BLaER1 treated with 17β-estradiol and CSF1 and Interleukin-3, amounts not matched to agents 10 nM and 100 nM (cell line): ENCODE measurements at regions not wholly inside any gene's neighbourhood (a gene's known extent, or its start where the extent isn't known, plus 50 kb on each side); places are given as distances from the start of the nearest gene placed in this dataset.
"Not testable (repeated sequence)": the region's sequence is repeated elsewhere in the genome, so short reads cannot be mapped to it uniquely, and the experiment has no call there.

ENCODE experiments used
- H3K27ac ChIP-seq, 11 experiments: shearing (Covaris generic); formaldehyde crosslinking; 2 replicates each; pipeline ENCODE4 v1.8.1; 2022
- H3K27me3 ChIP-seq, 11 experiments: shearing (Covaris generic); formaldehyde crosslinking; 2 replicates each; pipeline ENCODE4 v1.8.1; 2022
- H3K36me3 ChIP-seq, 11 experiments: shearing (Covaris generic); formaldehyde crosslinking; 2 replicates each; pipeline ENCODE4 v1.8.1; 2022
- H3K4me1 ChIP-seq, 10 experiments: shearing (Covaris generic); formaldehyde crosslinking; 2 replicates each; pipeline ENCODE4 v1.8.1; 2022
- H3K4me2 ChIP-seq, 11 experiments: shearing (Covaris generic); formaldehyde crosslinking; 2 replicates each; pipeline ENCODE4 v1.8.1; 2022
- H3K4me3 ChIP-seq, 10 experiments: shearing (Covaris generic); formaldehyde crosslinking; 2 replicates each; pipeline ENCODE4 v1.8.1; 2022
- H3K9ac ChIP-seq, 11 experiments: shearing (Covaris generic); formaldehyde crosslinking; 2 replicates each; pipeline ENCODE4 v1.8.1; 2022
- H3K9me3 ChIP-seq, 11 experiments: shearing (Covaris generic); formaldehyde crosslinking; replicated peaks in 1 of 11; 2 replicates each; pipeline ENCODE4 v1.8.1; 2022
- H4K20me1 ChIP-seq, 11 experiments: shearing (Covaris generic); formaldehyde crosslinking; 2 replicates each; pipeline ENCODE4 v1.8.1; 2022
- Cebpa-rat ChIP-seq, 11 experiments: shearing (Covaris generic); IDR thresholded peaks; 2 replicates each; pipeline ENCODE4 v1.8.1; 2022

DNA sequence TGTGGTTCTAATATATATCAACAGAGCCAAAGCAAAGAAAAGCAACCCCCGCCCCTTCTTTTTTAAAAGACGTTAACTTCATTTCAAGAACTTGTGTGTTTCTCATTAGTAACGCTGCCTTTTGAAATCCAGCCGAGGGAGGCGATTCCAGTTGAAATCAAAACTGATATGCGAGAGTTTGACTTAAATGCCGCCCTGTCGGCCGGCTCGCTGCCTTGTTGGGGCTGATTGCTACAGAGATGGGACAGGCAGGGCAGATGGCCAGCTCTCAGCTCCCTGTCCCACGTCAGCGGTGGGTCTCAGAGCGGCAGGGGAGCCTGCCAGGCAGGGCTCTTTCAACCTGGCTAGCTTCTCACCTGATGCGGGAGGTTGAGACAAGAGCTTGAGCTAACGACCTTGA lies 51.9 kb upstream of the ALX4 start:
- Histone ChIP-seq H3K4me2 (no peak overlapping the region), H4K20me1 (no peaks in the 10 kb centered on the region; a peak in 1 of 22 replicates), H3K27me3 (no peaks in the 10 kb centered on the region)

DNA sequence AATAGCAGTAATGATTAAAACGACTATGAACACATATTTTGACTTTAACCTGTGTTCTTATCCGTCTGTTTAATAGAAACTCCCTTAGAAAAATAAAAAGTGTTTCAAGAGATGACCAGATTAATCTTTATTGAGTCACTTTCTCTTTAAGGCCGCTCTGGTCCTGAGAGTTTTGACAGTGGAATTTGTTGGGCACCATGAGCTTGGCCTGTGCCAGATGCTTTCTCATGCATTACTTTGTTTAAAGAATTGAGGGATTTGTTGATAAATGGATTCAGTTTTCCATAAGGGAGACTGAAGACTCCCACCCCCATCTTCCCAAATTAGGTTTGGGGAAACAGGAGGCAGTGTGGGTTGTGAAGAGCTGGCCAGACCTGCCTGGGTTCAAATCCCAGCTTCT lies 53.2 kb upstream of the ALX4 start:
- no peak overlapping the region for H3K27ac ChIP-seq
- no peaks in the 10 kb centered on the region for H3K4me1 ChIP-seq
- peaks cover 0 to 14% (median 7%) of the 10 kb centered on the region in 11 experiments; a peak in 8 of 22 replicates for H3K9me3 ChIP-seq
- no peaks in the 10 kb centered on the region; a peak in 1 of 22 replicates for H4K20me1 ChIP-seq
- H3K36me3 ChIP-seq = no peaks in the 10 kb centered on the region
- no peak overlapping the region for H3K9ac ChIP-seq
- no peak overlapping the region for H3K4me2 ChIP-seq
- H3K4me3 ChIP-seq = no peak overlapping the region
- no peaks in the 10 kb centered on the region for H3K27me3 ChIP-seq
- no peak for TF ChIP-seq Cebpa-rat (IDR thresholded peaks at IDR 0.05)

More for the DNA sequence above, 51.9 kb upstream of the ALX4 start:
- H3K4me1 ChIP-seq = no peaks in the 10 kb centered on the region
- H3K9me3 ChIP-seq = peaks cover 0 to 14% (median 7%) of the 10 kb centered on the region in 11 experiments; a peak in 8 of 22 replicates
- H3K9ac ChIP-seq = no peak overlapping the region
- no peaks in the 10 kb centered on the region for H3K36me3 ChIP-seq
- H3K27ac ChIP-seq = no peak overlapping the region
- no peak overlapping the region for H3K4me3 ChIP-seq
- no peak for TF ChIP-seq Cebpa-rat (IDR thresholded peaks at IDR 0.05)

DNA sequence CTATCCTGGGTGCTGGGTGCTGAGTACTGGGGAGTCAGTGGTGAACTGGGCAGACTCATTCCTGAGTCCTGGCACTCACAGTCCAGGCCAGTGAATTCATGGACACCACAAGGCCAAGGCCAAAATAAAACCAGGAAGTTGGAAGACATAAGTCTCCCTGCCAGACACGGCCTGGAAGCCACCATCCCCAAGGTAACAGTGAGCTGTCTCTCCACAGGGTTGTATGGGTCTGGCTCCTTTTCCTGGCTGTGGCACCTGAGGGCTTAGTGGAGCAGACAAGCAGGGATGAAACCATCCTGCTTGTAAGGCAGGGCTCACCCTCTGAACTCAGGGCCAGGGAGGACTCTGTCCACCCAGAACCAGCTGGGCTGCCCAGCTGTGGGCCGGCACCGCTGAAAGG lies 54.7 kb upstream of the ALX4 start:
- H3K4me1 ChIP-seq = no peaks in the 10 kb centered on the region
- H3K9ac ChIP-seq = no peak overlapping the region
- peaks cover 0 to 14% (median 7%) of the 10 kb centered on the region in 11 experiments; a peak in 8 of 22 replicates for H3K9me3 ChIP-seq
- no peaks in the 10 kb centered on the region for H3K36me3 ChIP-seq
- H4K20me1 ChIP-seq = no peaks in the 10 kb centered on the region
- H3K27ac ChIP-seq = no peak overlapping the region
- no peak for TF ChIP-seq Cebpa-rat (IDR thresholded peaks at IDR 0.05)
- H3K27me3 ChIP-seq = no peaks in the 10 kb centered on the region
- H3K4me3 ChIP-seq = no peak overlapping the region
- no peak overlapping the region for H3K4me2 ChIP-seq

DNA sequence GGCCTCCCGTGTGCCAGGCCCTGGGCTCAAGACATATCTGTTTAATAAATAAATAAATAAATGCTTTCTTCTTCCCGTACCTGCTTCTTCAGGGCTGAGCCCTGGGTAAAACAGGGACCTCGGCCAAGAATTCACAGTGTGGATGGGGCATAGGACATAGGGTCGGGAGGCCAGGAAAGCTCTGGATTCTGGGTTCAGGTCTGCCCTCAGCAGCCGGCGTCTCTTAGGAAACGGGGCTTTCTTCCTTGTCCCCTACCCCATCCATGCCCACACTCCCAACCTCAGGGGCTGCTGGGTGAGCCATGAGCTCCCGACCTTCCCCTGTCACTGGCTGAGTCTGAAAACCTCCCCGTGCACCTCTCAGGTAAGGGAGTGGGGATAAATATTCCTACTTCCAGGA lies 55.7 kb upstream of the ALX4 start:
- Histone ChIP-seq H3K9me3 (peaks cover 0 to 14% (median 7%) of the 10 kb centered on the region in 11 experiments; a peak in 8 of 22 replicates), H3K4me1 (no peaks in the 10 kb centered on the region), H3K4me3 (no peak overlapping the region), H3K9ac (no peak overlapping the region), H3K36me3 (no peaks in the 10 kb centered on the region), H3K4me2 (no peak overlapping the region), H4K20me1 (no peaks in the 10 kb centered on the region), H3K27me3 (no peaks in the 10 kb centered on the region), H3K27ac (no peak overlapping the region)
- no peak for TF ChIP-seq Cebpa-rat (IDR thresholded peaks at IDR 0.05)

DNA sequence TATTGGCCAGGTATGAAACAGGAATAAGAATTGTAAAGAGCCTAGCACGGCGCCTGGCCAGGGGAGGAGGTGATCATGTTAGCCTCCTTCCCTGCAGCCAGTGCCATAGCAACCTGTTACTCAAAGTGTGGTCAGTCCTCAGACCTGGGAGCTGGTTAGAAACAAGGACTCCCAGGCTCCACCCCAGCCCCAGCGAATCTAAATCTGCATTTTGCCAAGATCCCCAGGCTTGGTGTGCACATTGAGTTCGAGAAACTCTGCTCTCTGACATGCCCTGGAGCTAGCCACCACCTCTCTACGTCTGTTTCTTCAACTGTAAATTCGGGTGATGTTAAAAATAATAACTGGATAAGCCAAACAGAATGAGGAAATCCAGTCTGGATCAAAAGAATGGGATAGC lies 56.1 kb upstream of the ALX4 start:
- Histone ChIP-seq H3K9ac (no peak overlapping the region), H3K36me3 (no peaks in the 10 kb centered on the region), H3K4me1 (no peaks in the 10 kb centered on the region), H4K20me1 (no peaks in the 10 kb centered on the region), H3K4me2 (no peak overlapping the region), H3K27ac (no peak overlapping the region), H3K9me3 (peaks cover 0 to 14% (median 7%) of the 10 kb centered on the region in 11 experiments; a peak in 8 of 22 replicates), H3K4me3 (no peak overlapping the region), H3K27me3 (no peaks in the 10 kb centered on the region)
- TF ChIP-seq Cebpa-rat (IDR thresholded peaks at IDR 0.05) = no peak

DNA sequence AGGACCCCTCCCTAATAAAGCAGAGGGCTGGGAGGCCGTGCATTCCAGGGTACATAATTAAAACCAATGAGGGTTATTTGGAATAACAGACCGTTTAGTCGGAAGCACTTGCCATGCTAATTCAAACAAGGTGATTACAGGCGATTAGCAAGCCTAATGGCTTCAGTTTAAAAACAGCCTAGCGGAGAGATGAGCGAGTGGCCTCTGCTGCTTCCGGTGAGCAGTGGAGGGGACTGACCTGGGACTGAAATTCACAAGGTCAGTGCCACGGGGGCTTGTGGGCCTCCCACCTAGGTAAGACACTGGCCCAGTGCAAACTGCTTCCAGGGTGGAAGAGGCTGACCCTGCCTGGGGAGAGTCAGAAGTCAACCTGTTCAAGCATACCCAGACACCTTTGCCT lies 56.8 kb upstream of the ALX4 start:
- H3K4me1 ChIP-seq = no peaks in the 10 kb centered on the region
- H3K27me3 ChIP-seq = no peaks in the 10 kb centered on the region
- peaks cover 0 to 14% (median 7%) of the 10 kb centered on the region in 11 experiments; a peak in 8 of 22 replicates for H3K9me3 ChIP-seq
- no peaks in the 10 kb centered on the region for H4K20me1 ChIP-seq
- no peak overlapping the region for H3K4me3 ChIP-seq
- H3K27ac ChIP-seq = no peak overlapping the region
- TF ChIP-seq Cebpa-rat (IDR thresholded peaks at IDR 0.05) = no peak
- no peak overlapping the region for H3K4me2 ChIP-seq
- no peaks in the 10 kb centered on the region for H3K36me3 ChIP-seq
- no peak overlapping the region for H3K9ac ChIP-seq

DNA sequence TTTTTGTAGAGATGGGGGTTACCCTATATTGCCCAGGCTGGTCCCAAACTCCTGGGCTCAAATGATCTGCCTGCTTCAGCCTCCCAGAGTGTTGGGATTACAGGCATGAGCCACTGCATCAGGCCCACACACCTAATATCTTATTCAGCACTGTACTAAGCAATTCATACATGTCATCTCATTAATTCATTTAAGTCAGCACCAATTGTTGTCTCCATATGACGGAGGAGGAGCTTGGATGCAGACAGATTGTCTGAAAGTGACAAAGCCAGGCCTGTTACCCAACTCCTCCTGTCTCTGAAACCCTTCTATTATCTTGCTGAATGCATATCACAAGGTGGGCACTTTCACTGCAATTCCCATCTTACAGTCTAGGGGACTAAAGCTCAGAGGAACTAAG lies 57.5 kb upstream of the ALX4 start:
- Histone ChIP-seq H3K27me3 (no peaks in the 10 kb centered on the region), H3K27ac (no peak overlapping the region), H3K9ac (no peak overlapping the region), H4K20me1 (no peaks in the 10 kb centered on the region), H3K36me3 (no peaks in the 10 kb centered on the region), H3K9me3 (peaks cover 0 to 14% (median 7%) of the 10 kb centered on the region in 11 experiments; a peak in 8 of 22 replicates), H3K4me2 (no peak overlapping the region), H3K4me1 (no peaks in the 10 kb centered on the region), H3K4me3 (no peak overlapping the region)
- TF ChIP-seq Cebpa-rat (IDR thresholded peaks at IDR 0.05) = no peak

DNA sequence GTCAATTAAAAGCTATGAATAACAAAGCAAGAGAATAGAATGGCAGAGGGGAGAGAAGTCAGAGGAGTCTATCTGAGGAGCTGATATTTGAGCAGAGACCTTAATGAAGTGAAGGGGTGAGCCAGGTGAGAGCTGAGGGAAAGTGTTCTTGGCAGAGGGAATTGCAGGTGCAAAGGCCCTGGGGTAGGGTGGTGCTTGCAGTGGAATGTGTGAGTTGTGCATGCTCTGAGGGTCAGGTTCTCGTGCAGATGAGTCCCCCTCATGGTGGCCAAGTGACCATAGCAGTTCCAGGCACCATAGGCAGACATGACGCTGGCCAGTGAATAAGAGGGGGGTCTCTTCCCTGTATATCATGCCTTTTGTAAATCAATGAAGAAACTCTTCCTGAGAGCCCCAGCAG lies 58.9 kb upstream of the ALX4 start:
- TF ChIP-seq Cebpa-rat (IDR thresholded peaks at IDR 0.05) = no peak
- no peaks in the 10 kb centered on the region for H3K36me3 ChIP-seq
- H3K9ac ChIP-seq = no peak overlapping the region
- no peak overlapping the region for H3K4me3 ChIP-seq
- no peaks in the 10 kb centered on the region for H3K4me1 ChIP-seq
- H3K4me2 ChIP-seq = no peak overlapping the region
- no peak overlapping the region for H3K27ac ChIP-seq
- no peaks in the 10 kb centered on the region for H3K27me3 ChIP-seq
- H4K20me1 ChIP-seq = no peaks in the 10 kb centered on the region
- peaks cover 0 to 6% (median 2%) of the 10 kb centered on the region in 11 experiments; a peak in 8 of 22 replicates for H3K9me3 ChIP-seq

DNA sequence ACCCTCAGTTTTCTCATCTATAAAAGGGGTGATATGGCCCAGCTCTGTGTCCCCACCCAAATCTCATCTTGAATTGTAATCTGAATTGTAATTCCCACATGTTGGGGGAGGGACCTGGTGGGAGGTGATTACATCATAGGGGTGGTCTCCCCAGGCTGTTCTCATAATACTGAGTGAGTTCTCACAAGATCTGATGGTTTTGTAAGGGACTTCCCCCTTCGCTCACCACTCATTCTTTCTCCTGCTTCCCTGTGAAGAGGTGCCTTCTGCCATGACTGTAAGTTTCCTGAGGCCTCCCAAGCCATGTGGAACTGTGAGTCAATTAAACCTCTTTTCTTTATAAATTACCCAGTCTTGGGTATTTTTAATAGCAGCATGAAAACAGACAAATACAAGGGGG lies 61.1 kb upstream of the ALX4 start:
- not testable (repeated sequence) for H3K4me1 ChIP-seq, H3K36me3 ChIP-seq, H3K4me3 ChIP-seq, H3K4me2 ChIP-seq, H4K20me1 ChIP-seq, H3K9me3 ChIP-seq, H3K27me3 ChIP-seq, H3K27ac ChIP-seq, H3K9ac ChIP-seq

DNA sequence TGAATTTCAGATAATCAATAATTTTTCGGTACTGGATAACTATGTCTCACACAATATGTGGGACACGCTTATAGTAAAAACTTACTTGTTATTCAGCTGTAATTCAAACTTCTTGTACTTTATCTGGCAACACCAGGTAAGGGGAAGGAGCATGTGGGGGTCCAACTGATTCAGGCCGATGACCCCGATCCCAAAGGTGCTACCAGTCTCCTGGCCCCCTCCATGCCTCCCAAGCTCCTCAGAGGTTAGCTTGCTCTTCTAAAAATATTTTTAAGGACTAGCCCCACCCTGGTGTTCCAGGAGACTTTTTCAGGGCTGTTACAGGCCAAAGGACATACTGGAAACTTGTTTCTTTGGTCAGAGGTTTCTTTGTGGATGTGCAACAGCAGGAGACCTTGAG lies 61.8 kb upstream of the ALX4 start:
- no peak for TF ChIP-seq Cebpa-rat (IDR thresholded peaks at IDR 0.05)
- H3K27ac ChIP-seq = no peak overlapping the region
- H3K4me1 ChIP-seq = peaks cover 0 to 11% (median 0%) of the 10 kb centered on the region in 10 experiments; a peak in 6 of 20 replicates
- H3K4me3 ChIP-seq = no peak overlapping the region
- no peak overlapping the region for H3K9ac ChIP-seq
- no peaks in the 10 kb centered on the region for H3K27me3 ChIP-seq
- H3K9me3 ChIP-seq = no peaks in the 10 kb centered on the region
- no peaks in the 10 kb centered on the region for H3K36me3 ChIP-seq
- no peak overlapping the region for H3K4me2 ChIP-seq
- no peaks in the 10 kb centered on the region for H4K20me1 ChIP-seq
